ENCODE measurements at regions not wholly inside any gene's neighbourhood (a gene's known extent, or its start where the extent isn't known, plus 50 kb on each side); places are given as distances from the start of the nearest gene placed in this dataset.
"Not testable (repeated sequence)": the region's sequence is repeated elsewhere in the genome, so short reads cannot be mapped to it uniquely, and the experiment has no call there.

- DNase-seq = peak; percentile 3
Observed at GRCh38 chr4:138113819-138114400, 128.2 kb downstream of the SLC7A11 start.

DNA sequence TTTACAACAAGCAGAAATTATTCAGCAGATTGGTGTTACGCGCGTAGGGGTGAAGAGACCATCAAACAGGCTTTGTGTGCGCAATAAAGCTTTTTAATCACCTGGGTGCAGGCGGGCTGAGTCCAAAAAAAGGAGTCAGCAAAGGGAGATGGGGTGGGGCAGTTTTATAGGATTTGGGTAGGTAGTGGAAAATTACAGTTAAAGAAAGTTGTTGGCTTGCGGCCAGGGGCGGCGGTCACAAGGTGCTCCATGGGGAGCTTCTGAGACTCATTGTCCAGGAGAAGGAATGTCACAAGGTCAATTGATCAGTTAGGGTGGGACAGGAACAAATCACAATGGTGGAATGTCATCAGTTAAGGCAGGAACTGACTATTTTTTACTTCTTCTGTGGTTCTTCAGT, 129.3 kb downstream of the SLC7A11 start:
- H3K27ac Mint-ChIP-seq; H3K4me3 Mint-ChIP-seq; H3K27me3 Mint-ChIP-seq (ENCODE audit: insufficient read depth); H3K9me3 Mint-ChIP-seq; H3K36me3 Mint-ChIP-seq (ENCODE audit: low read depth); DNase-seq: not testable (repeated sequence)
- H3K4me1 Mint-ChIP-seq (ENCODE audit: low read depth) = peaks cover 35% of the 10 kb centered on the region

More at GRCh38 chr4:138113819-138114400, 128.2 kb downstream of the SLC7A11 start:
- no peaks in the 10 kb centered on the region for H3K27me3 Mint-ChIP-seq (ENCODE audit: insufficient read depth)
- TF ChIP-seq CTCF (IDR thresholded peaks at IDR 0.05) = no peak
- H3K36me3 Mint-ChIP-seq (ENCODE audit: low read depth) = 0 out of 2 replicates have a peak, but pooled peaks cover under 1% of the 10 kb centered on the region
- no peak overlapping the region for H3K4me3 Mint-ChIP-seq
- H3K27ac Mint-ChIP-seq = no peak overlapping the region
- H3K4me1 Mint-ChIP-seq (ENCODE audit: low read depth) = peaks cover 35% of the 10 kb centered on the region
- H3K9me3 Mint-ChIP-seq = 0 out of 2 replicates have a peak, but pooled peaks cover under 1% of the 10 kb centered on the region

DNA sequence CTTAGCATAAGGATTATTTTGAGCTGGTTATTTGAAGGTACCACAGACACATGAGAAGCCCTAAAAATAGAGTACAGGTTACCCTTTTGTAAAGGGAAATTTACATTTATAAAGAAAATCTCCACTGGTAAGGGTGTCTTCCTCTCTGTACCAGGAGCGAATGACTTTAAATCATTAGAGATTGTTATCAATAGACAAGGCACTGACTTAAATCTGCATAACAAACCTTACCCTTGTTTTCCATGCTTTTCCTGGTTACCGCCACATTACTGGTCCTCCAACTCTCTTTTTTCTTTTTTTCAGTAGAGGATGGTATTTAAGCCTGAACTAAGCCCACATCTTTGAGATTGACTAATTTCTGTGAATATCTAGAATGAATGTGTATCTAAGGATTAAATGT, 129.8 kb downstream of the SLC7A11 start:
- Mint-ChIP-seq H3K27ac (no peak overlapping the region), H3K4me3 (no peak overlapping the region)
- no peak for TF ChIP-seq CTCF (IDR thresholded peaks at IDR 0.05)

DNA sequence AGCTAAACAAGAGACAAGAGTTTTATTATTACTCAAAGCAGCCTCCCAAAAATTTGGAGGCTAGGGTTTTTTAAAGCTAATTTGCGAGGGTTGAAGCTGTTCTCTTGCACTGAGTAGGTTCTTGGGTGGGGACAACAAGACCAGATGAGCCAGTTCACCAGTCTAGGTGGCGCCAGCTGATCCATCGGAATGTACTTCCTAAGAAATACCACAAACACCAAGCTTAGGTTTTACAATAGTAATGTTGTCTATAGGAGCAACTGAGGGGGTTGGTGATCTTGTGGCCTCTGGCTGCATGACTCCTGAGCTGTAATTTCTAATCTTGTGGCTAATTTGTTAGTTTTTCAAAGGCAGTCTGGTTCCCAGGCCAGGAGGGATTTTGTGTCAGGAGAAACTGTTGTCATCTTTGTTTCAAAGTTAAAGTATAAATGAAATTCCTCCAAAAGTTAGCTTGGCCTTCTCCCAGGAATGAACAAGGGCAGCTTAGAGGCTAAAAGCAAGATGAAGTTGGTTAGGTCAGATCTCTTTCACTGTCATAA, 130.6 kb downstream of the SLC7A11 start:
- peak overlapping the region; percentile 62 for H3K27ac Mint-ChIP-seq
- H3K4me1 Mint-ChIP-seq (ENCODE audit: low read depth) = peaks cover 29% of the 10 kb centered on the region
- no peak for DNase-seq
- H3K36me3 Mint-ChIP-seq (ENCODE audit: low read depth) = peaks cover 6% of the 10 kb centered on the region; the same call in 1 of the 2 replicates
- H3K4me3 Mint-ChIP-seq = no peak overlapping the region; the same call in 1 of the 2 replicates
- no peak for TF ChIP-seq CTCF (IDR thresholded peaks at IDR 0.05)
- H3K27me3 Mint-ChIP-seq (ENCODE audit: insufficient read depth) = no peaks in the 10 kb centered on the region
- 0 out of 2 replicates have a peak, but pooled peaks cover 6% of the 10 kb centered on the region for H3K9me3 Mint-ChIP-seq

More for the DNA sequence above, 129.8 kb downstream of the SLC7A11 start:
- H3K27me3 Mint-ChIP-seq (ENCODE audit: insufficient read depth) = no peaks in the 10 kb centered on the region
- H3K36me3 Mint-ChIP-seq (ENCODE audit: low read depth) = peaks cover 6% of the 10 kb centered on the region; the same call in 1 of the 2 replicates
- H3K4me1 Mint-ChIP-seq (ENCODE audit: low read depth) = peaks cover 35% of the 10 kb centered on the region
- no peak for DNase-seq
- 0 out of 2 replicates have a peak, but pooled peaks cover 6% of the 10 kb centered on the region for H3K9me3 Mint-ChIP-seq

- no peak for DNase-seq
- Mint-ChIP-seq H3K36me3 (ENCODE audit: low read depth) (peaks cover 6% of the 10 kb centered on the region; the same call in 1 of the 2 replicates), H3K4me1 (ENCODE audit: low read depth) (peaks cover 29% of the 10 kb centered on the region), H3K27me3 (ENCODE audit: insufficient read depth) (no peaks in the 10 kb centered on the region), H3K4me3 (no peak overlapping the region), H3K27ac (no peak overlapping the region; the same call in 1 of the 2 replicates), H3K9me3 (0 out of 2 replicates have a peak, but pooled peaks cover 6% of the 10 kb centered on the region)
- TF ChIP-seq CTCF (IDR thresholded peaks at IDR 0.05) = no peak
Observed at GRCh38 chr4:138110815-138111214, 131.3 kb downstream of the SLC7A11 start.

DNA sequence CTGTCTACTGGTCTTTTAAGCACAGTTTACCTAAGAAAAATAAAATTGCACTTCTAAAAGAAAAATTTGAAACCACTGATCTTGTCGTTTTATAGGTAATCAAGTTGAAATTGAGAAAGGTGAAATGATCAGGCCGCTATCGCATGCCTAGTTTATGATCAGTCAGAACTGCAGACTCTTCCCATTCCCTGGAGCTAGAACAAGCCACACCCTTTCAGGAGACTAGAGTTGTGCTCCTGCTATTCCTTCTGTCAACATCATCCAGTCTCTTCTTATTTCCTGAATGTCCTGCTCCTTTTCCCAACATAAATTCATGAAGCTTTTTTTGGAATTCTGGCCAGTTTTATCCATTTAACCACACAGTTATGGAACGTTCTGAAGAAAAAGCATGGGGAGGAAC, 135.1 kb downstream of the SLC7A11 start:
- Mint-ChIP-seq H3K27me3 (ENCODE audit: insufficient read depth) (no peaks in the 10 kb centered on the region), H3K9me3 (0 out of 2 replicates have a peak, but pooled peaks cover 6% of the 10 kb centered on the region), H3K4me1 (ENCODE audit: low read depth) (peaks cover 17% of the 10 kb centered on the region), H3K4me3 (no peak overlapping the region), H3K36me3 (ENCODE audit: low read depth) (peaks cover 6% of the 10 kb centered on the region; the same call in 1 of the 2 replicates), H3K27ac (no peak overlapping the region)
- TF ChIP-seq CTCF (IDR thresholded peaks at IDR 0.05) = no peak
- DNase-seq = no peak
